IPS-18c (cell line): ENCODE measurements at regions not wholly inside any gene's neighbourhood (a gene's known extent, or its start where the extent isn't known, plus 50 kb on each side); places are given as distances from the start of the nearest gene placed in this dataset.
A peak's percentile ranks its signal among the peaks of the same experiment; 100 is the strongest.

Source experiments
- H3K4me3 ChIP-seq: 2 replicates; pipeline ENCODE4 v1.7.0; 2013; ENCODE audit warnings: low read depth, mild to moderate bottlenecking, low read length, moderate library complexity; ENCODE audit not compliant: insufficient read depth
- H3K9me3 ChIP-seq: one replicate; pipeline ENCODE4 v1.6.1; 2013; ENCODE audit warnings: mild to moderate bottlenecking, low read length, moderate library complexity; ENCODE audit not compliant: control insufficient read depth, insufficient read depth

- no peak overlapping the region for H3K4me3 ChIP-seq
Observed at GRCh38 chr3:64464955-64465354, 222.8 kb downstream of the ADAMTS9 start.

GRCh38 chr3:64463981-64464380 is 223.8 kb downstream of the ADAMTS9 start:
- no peaks in the 10 kb centered on the region for H3K9me3 ChIP-seq
- H3K4me3 ChIP-seq, result no peak overlapping the region

More at GRCh38 chr3:64464955-64465354, 222.8 kb downstream of the ADAMTS9 start:
- H3K9me3 ChIP-seq, result no peaks in the 10 kb centered on the region

GRCh38 chr3:64462203-64462602 is 225.6 kb downstream of the ADAMTS9 start:
- no peaks in the 10 kb centered on the region for H3K9me3 ChIP-seq
- no peak overlapping the region for H3K4me3 ChIP-seq

GRCh38 chr3:64460877-64461276 is 226.9 kb downstream of the ADAMTS9 start:
- Histone ChIP-seq H3K4me3 (no peak overlapping the region), H3K9me3 (no peaks in the 10 kb centered on the region)

- Histone ChIP-seq H3K4me3 (no peak overlapping the region), H3K9me3 (no peaks in the 10 kb centered on the region)
Observed at GRCh38 chr3:64460141-64460730, 227.6 kb downstream of the ADAMTS9 start.

- H3K9me3 ChIP-seq, result no peaks in the 10 kb centered on the region
- H3K4me3 ChIP-seq, result no peak overlapping the region
Observed at GRCh38 chr3:64459711-64460110, 228.1 kb downstream of the ADAMTS9 start.

GRCh38 chr3:64457811-64458210 is 230.0 kb downstream of the ADAMTS9 start:
- H3K9me3 ChIP-seq, result no peaks in the 10 kb centered on the region
- no peak overlapping the region for H3K4me3 ChIP-seq

GRCh38 chr3:64456674-64457073 is 231.1 kb downstream of the ADAMTS9 start:
- Histone ChIP-seq H3K9me3 (no peaks in the 10 kb centered on the region), H3K4me3 (no peak overlapping the region)

GRCh38 chr3:64455351-64455750 is 230.1 kb upstream of the PRICKLE2 start:
- H3K9me3 ChIP-seq, result no peaks in the 10 kb centered on the region
- no peak overlapping the region for H3K4me3 ChIP-seq

- Histone ChIP-seq H3K4me3 (no peak overlapping the region), H3K9me3 (no peaks in the 10 kb centered on the region)
Observed at GRCh38 chr3:64454768-64455167, 229.5 kb upstream of the PRICKLE2 start.

GRCh38 chr3:64454179-64454578 is 228.9 kb upstream of the PRICKLE2 start:
- Histone ChIP-seq H3K9me3 (no peaks in the 10 kb centered on the region), H3K4me3 (no peak overlapping the region)

GRCh38 chr3:64451283-64452012 is 226.2 kb upstream of the PRICKLE2 start:
- Histone ChIP-seq H3K9me3 (no peaks in the 10 kb centered on the region), H3K4me3 (no peak overlapping the region)

- no peak overlapping the region for H3K4me3 ChIP-seq
- no peaks in the 10 kb centered on the region for H3K9me3 ChIP-seq
Observed at GRCh38 chr3:64450396-64450956, 225.2 kb upstream of the PRICKLE2 start.

GRCh38 chr3:64449026-64449425 is 223.8 kb upstream of the PRICKLE2 start:
- no peaks in the 10 kb centered on the region for H3K9me3 ChIP-seq
- no peak overlapping the region for H3K4me3 ChIP-seq

GRCh38 chr3:64445944-64446300 is 220.7 kb upstream of the PRICKLE2 start:
- peak overlapping the region; percentile 71; the same call in 1 of the 2 replicates for H3K4me3 ChIP-seq
- no peaks in the 10 kb centered on the region for H3K9me3 ChIP-seq

GRCh38 chr3:64445109-64445943 is 220.1 kb upstream of the PRICKLE2 start:
- Histone ChIP-seq H3K4me3 (peak overlapping the region; percentile 71), H3K9me3 (no peaks in the 10 kb centered on the region)

- Histone ChIP-seq H3K4me3 (peak overlapping the region; percentile 71), H3K9me3 (no peaks in the 10 kb centered on the region)
Observed at GRCh38 chr3:64444490-64445108, 219.3 kb upstream of the PRICKLE2 start.
